NCI-H2171 treated with DMSO at 0.1 percent for 48 hours (cell line): ENCODE measurements at regions not wholly inside any gene's neighbourhood (a gene's known extent, or its start where the extent isn't known, plus 50 kb on each side); places are given as distances from the start of the nearest gene placed in this dataset.

Experiments
- DNase-seq: peaks from one replicate; lab custom pipeline; 2025; lab: John Stamatoyannopoulos, UW

DNA sequence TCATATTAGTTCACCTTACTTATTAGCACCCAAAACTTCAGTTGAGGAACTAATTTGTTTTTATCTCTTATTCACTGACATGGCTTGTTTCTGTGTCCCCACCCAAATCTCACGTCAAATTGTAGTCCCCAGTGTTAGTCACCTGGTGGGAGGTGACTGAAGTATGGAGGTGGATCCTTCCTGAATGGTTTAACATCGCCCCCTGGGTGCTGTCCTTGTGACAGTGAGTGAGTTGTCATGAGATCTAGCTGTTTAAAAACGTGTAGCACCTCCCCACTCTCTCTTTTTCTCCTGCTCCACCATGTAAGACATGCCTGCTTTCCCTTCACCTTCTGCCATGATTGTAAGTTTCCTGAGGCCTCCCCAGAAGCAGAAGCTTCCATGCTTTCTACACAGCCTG, 75.0 kb upstream of the HECTD2 start:
- DNase-seq: no peak

DNA sequence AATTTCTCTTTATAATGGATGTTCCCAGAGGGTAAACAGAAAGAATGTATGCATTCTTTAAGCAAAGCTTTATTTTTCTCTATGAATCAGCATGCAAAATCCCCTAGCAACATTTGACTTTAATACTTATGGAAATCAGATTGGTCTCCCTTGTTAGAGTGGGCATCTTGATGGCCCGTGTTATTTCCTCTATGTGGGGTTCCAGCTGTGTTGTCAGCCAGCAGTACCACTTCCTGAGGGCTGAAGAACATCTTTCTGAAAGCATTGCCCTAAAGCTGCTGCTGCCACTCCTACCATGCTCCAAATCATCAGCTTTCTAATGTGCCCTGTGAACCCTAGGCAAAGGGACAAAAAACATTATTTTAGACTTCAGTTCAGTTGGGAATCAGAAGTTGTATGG, 70.4 kb upstream of the HECTD2 start:
- DNase-seq: no peak

DNA sequence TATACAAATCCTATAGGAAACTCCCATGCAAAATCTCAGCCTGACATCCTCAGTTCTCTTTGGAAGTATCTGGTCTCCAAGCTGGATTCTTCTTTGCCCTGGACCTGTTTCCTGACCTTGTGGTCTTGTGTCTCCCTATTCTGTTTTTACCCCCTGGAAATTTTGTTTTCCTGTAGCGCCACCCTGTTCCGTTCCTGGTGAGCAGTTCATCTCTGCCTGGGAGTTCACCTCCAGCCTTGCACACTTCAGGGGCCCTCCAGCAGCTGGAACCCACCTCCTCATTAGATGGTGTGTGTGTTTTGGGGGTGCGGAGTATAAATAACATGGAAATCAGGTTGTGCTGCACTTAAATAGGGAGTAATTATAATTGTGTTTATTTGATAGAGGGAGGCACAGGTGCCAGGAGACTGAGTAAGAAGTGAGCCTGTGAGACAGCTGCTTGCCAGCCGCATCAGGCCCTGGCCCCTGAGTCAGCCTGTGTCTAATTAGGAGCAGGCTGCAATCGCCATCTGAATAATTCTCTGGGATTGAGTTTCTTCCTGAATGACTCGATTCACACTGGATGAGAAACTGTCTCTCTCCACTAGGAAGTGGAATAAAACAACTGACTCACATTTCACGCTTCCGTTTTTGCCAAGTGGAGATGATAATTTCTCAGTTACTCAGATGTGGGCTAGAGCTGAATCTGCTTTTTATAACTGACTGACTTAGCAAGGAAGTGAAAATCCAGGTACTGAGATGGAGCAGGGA, 69.4 kb upstream of the HECTD2 start:
- peak; percentile 60 for DNase-seq

DNA sequence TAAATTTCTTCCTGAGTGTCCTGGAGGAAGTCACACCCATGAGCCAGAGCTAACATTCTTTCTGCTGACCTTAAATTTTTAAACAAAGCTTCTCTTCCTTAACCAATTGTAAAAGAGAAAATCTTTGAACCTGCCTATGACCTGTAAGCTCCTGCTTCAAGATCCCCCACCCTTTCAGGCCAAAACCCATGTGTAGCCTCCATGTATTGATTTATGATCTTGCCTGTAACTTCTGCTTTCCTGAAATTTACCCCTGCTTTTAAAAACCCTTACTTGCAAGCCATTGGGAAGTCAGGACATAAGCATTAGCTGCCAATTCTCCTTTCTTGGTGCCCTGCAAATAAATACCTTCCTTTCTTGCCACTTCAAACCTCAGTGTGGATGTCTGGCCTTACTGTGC, 68.5 kb upstream of the HECTD2 start:
- DNase-seq: no peak

DNA sequence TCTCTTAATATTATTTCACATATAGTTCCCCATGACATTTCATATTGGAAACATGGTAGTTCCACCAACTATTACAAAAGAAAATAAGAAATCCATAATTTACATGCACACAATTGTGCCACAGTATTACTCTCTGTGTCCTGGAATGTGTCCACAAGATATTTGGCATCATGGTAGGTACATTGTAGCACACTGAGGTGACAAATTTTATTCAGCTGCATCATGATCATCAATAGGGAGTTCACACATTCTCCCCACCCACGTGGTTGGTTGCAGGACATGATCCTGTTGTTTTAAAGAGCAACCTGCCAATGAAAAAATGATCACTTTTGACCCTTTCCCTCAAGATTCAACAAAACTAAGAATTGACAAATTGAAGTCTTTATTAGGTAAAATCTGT, 67.1 kb upstream of the HECTD2 start:
- DNase-seq: no peak

DNA sequence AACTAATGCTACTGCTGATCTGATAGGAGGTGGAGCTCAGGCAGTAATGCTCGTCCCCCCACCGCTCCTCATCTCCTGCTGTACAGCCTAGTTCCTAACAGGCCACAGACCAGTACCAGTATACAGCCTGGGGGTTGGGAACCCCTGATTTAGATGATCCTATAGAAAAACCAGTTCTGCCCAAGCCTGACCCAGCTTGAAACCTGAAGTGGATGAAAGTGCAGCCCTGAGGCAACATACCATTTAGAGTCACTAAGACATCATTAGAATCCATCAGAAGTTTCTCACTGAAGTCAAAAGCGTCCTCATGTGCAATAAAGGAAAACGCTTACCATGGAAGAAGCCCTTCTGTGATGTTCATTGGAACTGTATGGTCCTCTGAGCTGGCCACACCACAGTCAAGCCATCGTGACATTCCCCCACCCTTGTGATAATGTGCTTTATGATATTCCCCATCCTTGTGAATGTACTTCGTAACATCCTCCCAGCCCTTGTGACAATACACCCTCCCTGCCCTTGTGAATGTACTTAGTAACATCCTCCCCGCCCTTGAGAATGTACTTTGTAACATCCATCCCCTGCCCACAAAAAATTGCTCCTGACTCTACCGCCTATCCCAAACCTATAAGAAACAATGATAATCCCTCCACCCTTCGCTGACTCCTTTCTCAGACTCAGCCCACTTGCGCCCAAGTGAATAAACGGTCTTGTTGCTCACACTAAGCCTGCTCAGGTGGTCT, 65.9 kb upstream of the HECTD2 start:
- DNase-seq: no peak

DNA sequence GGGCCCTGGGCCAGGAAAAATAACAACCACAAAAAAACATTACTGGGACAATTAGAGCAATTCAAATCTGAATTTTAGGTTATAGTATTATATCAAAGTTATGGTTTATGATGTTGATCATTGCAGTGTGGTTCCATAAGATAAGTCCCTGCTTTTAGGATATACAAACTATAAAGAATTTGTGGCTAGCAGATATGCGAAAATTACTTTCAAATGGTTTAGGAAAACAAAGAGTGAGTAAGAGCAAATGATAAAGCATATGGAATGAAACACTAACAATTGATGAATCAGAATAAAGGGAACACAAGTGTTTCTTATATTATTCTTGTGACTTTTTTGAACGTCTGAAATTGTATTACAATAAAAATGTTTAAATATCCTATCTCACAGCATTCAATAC, 64.4 kb upstream of the HECTD2 start:
- DNase-seq: no peak

DNA sequence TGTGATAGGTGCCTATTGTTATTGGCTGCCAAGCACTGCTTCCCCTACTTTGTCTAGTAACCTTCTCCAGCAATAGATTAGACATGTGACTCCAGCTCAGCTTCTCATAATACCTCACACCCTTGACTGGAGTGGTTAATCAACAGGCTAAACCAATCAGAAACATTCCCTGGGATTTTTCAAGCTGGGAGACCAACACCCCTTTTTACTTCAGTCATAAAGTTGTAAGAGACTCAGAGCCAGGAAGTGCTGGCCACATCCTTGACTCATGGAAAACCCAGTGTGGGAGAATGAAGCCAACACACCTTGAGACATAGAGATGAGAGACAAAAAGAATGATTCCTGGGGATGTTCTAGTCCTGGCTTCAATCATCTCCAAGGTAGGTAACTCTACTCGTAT, 62.6 kb upstream of the HECTD2 start:
- DNase-seq: no peak

DNA sequence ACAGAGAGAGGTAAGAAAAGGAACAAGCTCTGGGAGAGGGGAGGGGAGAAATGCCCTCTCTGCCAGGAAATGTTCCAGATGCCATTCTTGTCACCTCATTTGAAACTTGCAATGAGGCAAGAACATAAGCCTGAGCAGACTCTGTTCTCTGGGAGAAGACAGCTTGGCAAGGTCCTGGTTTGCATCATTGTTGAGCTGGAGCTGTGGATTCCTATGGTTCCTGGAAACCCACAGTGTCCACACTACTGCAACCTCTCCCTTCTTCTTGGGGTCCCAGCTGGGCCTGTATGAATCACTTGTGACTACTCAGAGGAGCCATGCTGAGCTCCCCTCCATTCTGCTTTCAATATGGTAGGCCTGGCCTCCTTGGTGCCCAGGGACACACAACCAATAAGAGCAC, 60.8 kb upstream of the HECTD2 start:
- DNase-seq: no peak

DNA sequence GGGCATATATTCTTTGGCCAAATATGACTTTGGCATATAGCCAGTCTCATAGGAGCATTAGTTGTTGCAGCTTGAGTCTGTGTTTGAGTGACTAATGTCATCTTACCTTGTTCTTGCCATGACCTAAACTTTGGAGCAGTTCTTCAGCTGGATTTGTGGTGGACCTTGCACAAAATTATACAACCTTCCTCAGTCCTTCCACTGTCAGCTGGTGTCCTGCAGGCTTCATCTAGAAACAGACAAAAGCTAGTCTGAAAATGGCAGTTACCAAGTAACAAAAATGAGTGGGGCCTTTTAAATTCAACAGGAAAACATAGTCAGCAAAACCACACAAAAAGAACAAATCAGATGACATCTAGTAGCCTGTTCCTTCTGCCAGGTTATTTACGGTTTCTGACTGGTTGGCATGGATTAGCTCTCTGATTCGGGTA, 59.5 kb upstream of the HECTD2 start:
- no peak for DNase-seq

DNA sequence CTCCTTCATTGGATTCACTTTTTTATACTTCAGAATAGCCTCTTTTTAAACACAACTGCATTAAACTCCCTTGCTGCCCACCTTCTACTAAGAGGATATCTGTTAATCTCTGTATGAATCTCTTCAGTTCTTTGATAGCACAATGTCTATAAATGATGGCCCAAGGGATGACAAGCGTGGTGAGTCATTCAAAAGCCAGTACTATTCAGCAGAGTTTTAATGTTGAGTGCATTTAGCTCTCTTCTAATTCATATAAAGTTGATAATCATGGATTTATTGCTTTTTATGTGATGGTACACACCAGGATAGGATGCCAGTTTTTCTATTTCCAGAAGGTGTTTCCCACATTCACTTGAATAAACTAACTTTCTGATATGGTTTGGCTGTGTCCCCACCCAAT, 57.4 kb upstream of the HECTD2 start:
- no peak for DNase-seq

DNA sequence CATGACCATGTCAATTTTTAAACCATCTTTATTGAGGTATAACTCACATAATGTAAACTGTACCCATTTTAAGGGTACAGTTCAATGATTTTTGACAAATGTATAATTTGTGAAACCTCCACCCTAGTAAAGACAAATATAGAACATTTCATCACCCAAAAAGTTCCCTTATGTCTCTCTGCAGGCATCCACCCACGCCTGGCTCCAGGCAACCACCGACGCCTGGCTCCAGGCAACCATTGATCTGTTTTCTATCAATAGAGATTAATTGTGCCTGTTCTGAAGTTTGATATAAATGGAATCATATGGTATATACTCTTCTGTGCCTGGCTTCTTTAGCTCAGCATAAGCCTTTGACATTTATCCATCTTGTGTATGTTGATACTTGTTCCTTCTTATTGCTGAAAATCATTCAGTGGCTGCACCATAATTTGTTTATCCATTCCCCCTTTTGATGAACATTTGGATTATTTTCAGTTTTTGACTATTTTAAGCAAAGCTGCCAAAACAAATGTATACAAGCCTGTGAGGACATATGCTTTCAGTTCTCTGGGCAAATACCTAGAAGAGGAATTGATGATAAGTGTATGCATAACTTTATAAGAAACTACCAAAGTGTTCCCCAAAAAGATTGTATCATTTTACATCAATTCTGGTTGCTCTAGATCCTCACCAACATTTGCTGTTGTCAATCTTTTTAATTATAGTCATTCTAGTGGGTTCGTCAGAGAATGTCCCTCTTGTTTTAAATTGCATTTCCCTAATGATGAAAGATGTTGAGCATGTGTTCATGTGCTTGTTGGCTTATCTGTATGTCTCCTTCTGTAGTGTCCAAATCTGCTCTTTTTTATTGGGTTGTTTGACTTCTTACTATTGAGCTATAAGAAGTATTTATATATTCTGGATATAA, 55.7 kb upstream of the HECTD2 start:
- DNase-seq: no peak

DNA sequence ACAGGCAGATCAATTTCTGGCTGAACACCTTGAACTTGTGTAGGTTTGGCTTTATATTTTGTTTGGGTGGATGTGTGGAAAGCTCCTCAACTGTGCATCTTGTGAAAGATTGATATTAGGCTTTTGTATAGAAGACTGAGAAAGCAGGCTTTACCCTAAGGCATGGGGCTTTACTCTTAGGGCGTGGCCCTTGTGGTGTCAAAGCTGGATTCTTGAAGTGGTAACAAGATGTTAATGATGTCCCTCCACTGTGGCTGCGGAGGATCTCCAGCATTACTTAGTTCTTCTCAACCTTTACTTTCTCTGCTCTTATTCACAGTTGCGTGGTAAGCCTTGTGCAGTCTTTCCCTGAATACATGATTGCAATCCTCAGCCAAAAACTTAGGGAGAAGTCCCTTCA, 54.1 kb upstream of the HECTD2 start:
- no peak for DNase-seq

DNA sequence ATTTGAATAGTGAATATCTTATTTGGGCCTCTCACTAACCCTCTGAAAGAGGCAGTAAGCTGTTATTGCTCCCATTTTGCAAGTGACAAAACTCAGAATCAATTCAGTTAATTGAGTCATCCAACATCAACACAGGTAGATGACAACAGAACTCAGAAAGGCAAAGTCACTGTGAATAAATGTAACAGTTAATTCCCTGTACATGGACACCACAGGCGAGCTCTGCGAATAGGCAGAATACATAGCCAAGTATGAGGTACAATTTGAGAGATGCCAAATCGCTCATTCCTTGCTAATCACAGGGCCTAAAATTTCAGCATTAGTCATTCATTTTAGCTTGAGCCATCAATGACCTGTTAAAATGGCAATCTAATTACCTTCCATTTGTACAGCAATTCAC, 52.6 kb upstream of the HECTD2 start:
- no peak for DNase-seq
